Epithelial cell of esophagus (primary cell): ENCODE measurements at regions not wholly inside any gene's neighbourhood (a gene's known extent, or its start where the extent isn't known, plus 50 kb on each side); places are given as distances from the start of the nearest gene placed in this dataset.
"Not testable (repeated sequence)": the region's sequence is repeated elsewhere in the genome, so short reads cannot be mapped to it uniquely, and the experiment has no call there.

ENCODE experiments used
- DNase-seq: peaks from one replicate; pipeline ENCODE4 v3.0.0; 2010; ENCODE audit warnings: low read depth
- H3K4me3 ChIP-seq: 2 replicates; pipeline ENCODE4 v1.5.1; 2011; ENCODE audit warnings: mild to moderate bottlenecking, low read length, control low read depth

GRCh38 chr15:20045165-20045564, 496.4 kb downstream of the GOLGA6L6 start:
- H3K4me3 ChIP-seq, DNase-seq: not testable (repeated sequence)

- not testable (repeated sequence) for DNase-seq, H3K4me3 ChIP-seq
Measured at GRCh38 chr15:20040691-20041090, 500.9 kb downstream of the GOLGA6L6 start.

GRCh38 chr15:20025040-20025439, 516.6 kb downstream of the GOLGA6L6 start:
- H3K4me3 ChIP-seq: not testable (repeated sequence)

GRCh38 chr15:20022349-20022748, 519.3 kb downstream of the GOLGA6L6 start:
- not testable (repeated sequence) for H3K4me3 ChIP-seq, DNase-seq

More at GRCh38 chr15:20025040-20025439, 516.6 kb downstream of the GOLGA6L6 start:
- not testable (repeated sequence) for DNase-seq

- not testable (repeated sequence) for H3K4me3 ChIP-seq, DNase-seq
Measured at GRCh38 chr15:20021351-20021750, 520.2 kb downstream of the GOLGA6L6 start.

GRCh38 chr15:20020588-20020987, 521.0 kb downstream of the GOLGA6L6 start:
- DNase-seq, H3K4me3 ChIP-seq: not testable (repeated sequence)

GRCh38 chr15:20019758-20020157, 521.8 kb downstream of the GOLGA6L6 start:
- not testable (repeated sequence) for H3K4me3 ChIP-seq, DNase-seq

- H3K4me3 ChIP-seq, DNase-seq: not testable (repeated sequence)
Measured at GRCh38 chr15:20017581-20017980, 524.0 kb downstream of the GOLGA6L6 start.

- DNase-seq, H3K4me3 ChIP-seq: not testable (repeated sequence)
Measured at GRCh38 chr15:20016941-20017340, 524.7 kb downstream of the GOLGA6L6 start.

GRCh38 chr15:20012837-20013236, 528.8 kb downstream of the GOLGA6L6 start:
- not testable (repeated sequence) for DNase-seq, H3K4me3 ChIP-seq

- H3K4me3 ChIP-seq, DNase-seq: not testable (repeated sequence)
Measured at GRCh38 chr15:20010759-20011158, 530.8 kb downstream of the GOLGA6L6 start.

GRCh38 chr15:20009619-20010018, 532.0 kb downstream of the GOLGA6L6 start:
- not testable (repeated sequence) for DNase-seq, H3K4me3 ChIP-seq

GRCh38 chr15:20007338-20007737, 534.3 kb downstream of the GOLGA6L6 start:
- not testable (repeated sequence) for DNase-seq, H3K4me3 ChIP-seq

GRCh38 chr15:20003471-20003870, 538.1 kb downstream of the GOLGA6L6 start:
- not testable (repeated sequence) for DNase-seq, H3K4me3 ChIP-seq

- not testable (repeated sequence) for H3K4me3 ChIP-seq, DNase-seq
Measured at GRCh38 chr15:20002560-20002959, 539.0 kb downstream of the GOLGA6L6 start.

- not testable (repeated sequence) for DNase-seq
Measured at GRCh38 chr15:19996574-19997194, 544.9 kb downstream of the GOLGA6L6 start.

GRCh38 chr15:19995296-19995695, 546.3 kb downstream of the GOLGA6L6 start:
- not testable (repeated sequence) for DNase-seq, H3K4me3 ChIP-seq

More at GRCh38 chr15:19996574-19997194, 544.9 kb downstream of the GOLGA6L6 start:
- H3K4me3 ChIP-seq: not testable (repeated sequence)
